SK-N-MC (cell line): ENCODE measurements at regions not wholly inside any gene's neighbourhood (a gene's known extent, or its start where the extent isn't known, plus 50 kb on each side); places are given as distances from the start of the nearest gene placed in this dataset.

Source experiments
- EZH2 ChIP-seq: fragments of 200-600 bp; sonication (generic); IDR thresholded peaks from one replicate; pipeline ENCODE4 v1.6.1; 2017; ENCODE audit warnings: antibody characterized with exemption
- FOXP2 ChIP-seq: optimal IDR thresholded peaks from 2 replicates; pipeline ENCODE3; 2011; ENCODE audit warnings: mild to moderate bottlenecking, moderate library complexity; ENCODE audit not compliant: insufficient read depth; ENCODE audit errors: extremely low read length, control extremely low read depth
- POLR2AphosphoS5 ChIP-seq: IDR thresholded peaks from 2 replicates; pipeline ENCODE4 v1.6.1; 2012; ENCODE audit warnings: mild to moderate bottlenecking, low read depth, low read length, borderline replicate concordance

DNA sequence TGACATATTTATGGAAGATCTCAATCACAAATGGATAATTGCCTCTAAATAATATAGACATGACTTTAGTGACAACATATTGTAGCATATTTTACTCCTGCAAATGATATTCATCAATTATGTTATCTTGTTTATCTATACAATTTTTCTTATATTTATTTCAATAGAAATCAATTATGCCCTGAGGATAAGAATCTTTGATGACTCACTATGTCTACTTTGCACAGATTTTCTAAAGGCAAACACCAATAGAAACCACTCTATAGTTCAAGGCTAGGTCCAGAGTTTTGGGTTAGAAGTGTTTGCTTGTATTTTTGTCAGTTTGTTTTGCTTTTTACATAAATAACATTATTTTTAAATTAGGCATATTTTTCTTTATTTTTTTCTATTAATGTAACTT is 879.0 kb downstream of the LTN1 start:
- TF ChIP-seq EZH2 (no peak), POLR2AphosphoS5 (no peak), FOXP2 (no peak)
